Left ventricle myocardium inferior (tissue), 1 donor: ENCODE measurements at regions not wholly inside any gene's neighbourhood (a gene's known extent, or its start where the extent isn't known, plus 50 kb on each side); places are given as distances from the start of the nearest gene placed in this dataset.
"Not testable (repeated sequence)": the region's sequence is repeated elsewhere in the genome, so short reads cannot be mapped to it uniquely, and the experiment has no call there.

Experiments used
- DNase-seq: peaks from one replicate; pipeline ENCODE4 v3.0.0-alpha.2; 2020
- H3K27ac ChIP-seq: fragments of 200-600 bp; replicated peaks from 2 replicates; pipeline ENCODE4 v1.8.0; 2021
- H3K27me3 ChIP-seq: fragments of 200-600 bp; 2 replicates; pipeline ENCODE4 v1.8.0; 2021; ENCODE audit warnings: low read depth
- H3K36me3 ChIP-seq: fragments of 200-600 bp; 2 replicates; pipeline ENCODE4 v1.8.0; 2021
- H3K4me1 ChIP-seq: fragments of 200-600 bp; 2 replicates; pipeline ENCODE4 v1.8.0; 2021
- H3K4me3 ChIP-seq: fragments of 200-600 bp; 2 replicates; pipeline ENCODE4 v1.8.0; 2021; ENCODE audit warnings: mild to moderate bottlenecking, moderate library complexity
- H3K9me3 ChIP-seq: fragments of 200-600 bp; replicated peaks from 2 replicates; pipeline ENCODE4 v1.8.0; 2021
- intact Hi-C: fragments of 100-400 bp; cut with micrococcal nuclease; formaldehyde crosslinking; loops from one replicate; pipeline ENCODE4 v1.11.0; 2022
- TF ChIP-seq, protein P1 (sequence below): fragments of 200-600 bp; IDR thresholded peaks from 2 replicates; pipeline ENCODE4 v1.8.0; 2021; ENCODE audit warnings: antibody characterized with exemption, mild to moderate bottlenecking, borderline replicate concordance
- donor health status: DM: no; HTN: yes; CAD: no; lungs with severe emphysema.

DNA sequence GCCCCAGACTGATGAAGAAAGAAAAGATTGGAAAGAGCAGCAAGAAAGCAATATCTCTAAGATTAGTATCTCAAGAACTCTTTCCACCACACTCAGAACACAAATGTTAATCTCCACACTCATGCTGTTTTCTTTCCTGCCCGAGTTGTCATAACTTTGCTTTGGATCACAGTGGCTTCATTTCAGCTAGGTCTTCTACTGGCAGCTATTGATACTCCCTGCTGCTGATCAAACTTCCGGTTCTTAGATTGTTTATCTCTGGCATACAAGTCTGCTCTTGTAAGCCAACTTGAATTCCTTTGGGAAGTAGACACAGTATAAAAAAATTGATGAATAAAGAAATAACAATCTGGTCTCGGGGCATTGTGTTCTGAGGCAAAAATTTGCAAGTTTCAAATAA lies 77.7 kb upstream of the SPEF2 start:
- no peak overlapping the region for H3K4me3 ChIP-seq
- no peak for DNase-seq
- TF ChIP-seq, protein P1, sequence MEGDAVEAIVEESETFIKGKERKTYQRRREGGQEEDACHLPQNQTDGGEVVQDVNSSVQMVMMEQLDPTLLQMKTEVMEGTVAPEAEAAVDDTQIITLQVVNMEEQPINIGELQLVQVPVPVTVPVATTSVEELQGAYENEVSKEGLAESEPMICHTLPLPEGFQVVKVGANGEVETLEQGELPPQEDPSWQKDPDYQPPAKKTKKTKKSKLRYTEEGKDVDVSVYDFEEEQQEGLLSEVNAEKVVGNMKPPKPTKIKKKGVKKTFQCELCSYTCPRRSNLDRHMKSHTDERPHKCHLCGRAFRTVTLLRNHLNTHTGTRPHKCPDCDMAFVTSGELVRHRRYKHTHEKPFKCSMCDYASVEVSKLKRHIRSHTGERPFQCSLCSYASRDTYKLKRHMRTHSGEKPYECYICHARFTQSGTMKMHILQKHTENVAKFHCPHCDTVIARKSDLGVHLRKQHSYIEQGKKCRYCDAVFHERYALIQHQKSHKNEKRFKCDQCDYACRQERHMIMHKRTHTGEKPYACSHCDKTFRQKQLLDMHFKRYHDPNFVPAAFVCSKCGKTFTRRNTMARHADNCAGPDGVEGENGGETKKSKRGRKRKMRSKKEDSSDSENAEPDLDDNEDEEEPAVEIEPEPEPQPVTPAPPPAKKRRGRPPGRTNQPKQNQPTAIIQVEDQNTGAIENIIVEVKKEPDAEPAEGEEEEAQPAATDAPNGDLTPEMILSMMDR: no peak
- H3K36me3 ChIP-seq: no peaks in the 10 kb centered on the region
- H3K27ac ChIP-seq: no peak overlapping the region
- intact Hi-C loops: no loop called here
- H3K9me3 ChIP-seq: peaks cover 22% of the 10 kb centered on the region
- no peaks in the 10 kb centered on the region for H3K4me1 ChIP-seq
- H3K27me3 ChIP-seq: no peaks in the 10 kb centered on the region

DNA sequence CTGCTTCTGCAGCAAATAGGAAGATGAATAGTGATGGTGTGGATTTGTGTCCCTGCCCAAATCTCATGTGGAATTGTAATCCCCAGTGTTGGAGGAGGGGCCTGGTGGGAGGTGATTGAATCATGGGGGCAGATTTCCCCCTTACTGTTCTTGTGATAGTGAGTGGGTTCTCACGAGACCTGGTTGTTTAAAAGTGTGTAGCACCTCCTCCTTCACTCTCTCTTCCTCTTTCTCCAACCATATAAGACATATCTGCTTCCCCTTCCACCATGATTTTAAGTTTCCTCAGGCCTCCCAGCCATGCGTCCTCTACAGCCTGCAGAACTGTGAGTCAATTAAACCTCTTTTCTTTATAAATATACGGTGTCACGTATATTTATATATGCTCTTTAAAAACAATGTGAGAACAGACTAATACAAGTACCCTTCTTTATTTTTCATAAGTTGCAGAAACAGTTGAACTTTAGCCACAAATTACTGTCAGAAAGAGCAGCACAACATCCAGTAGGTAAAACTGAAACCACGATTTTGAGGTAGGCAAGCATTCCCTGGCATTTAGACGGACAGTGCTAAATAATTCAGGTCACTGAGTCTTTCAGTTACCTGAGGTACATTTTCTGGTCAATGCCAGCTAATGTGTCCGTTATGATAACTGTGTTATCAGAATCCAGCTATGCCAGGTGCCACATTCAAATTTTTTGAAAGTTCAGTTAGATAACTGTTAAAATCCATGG lies 79.3 kb upstream of the SPEF2 start:
- H3K27me3 ChIP-seq: no peaks in the 10 kb centered on the region
- no peaks in the 10 kb centered on the region for H3K36me3 ChIP-seq
- TF ChIP-seq, protein P1: no peak
- no peak overlapping the region for H3K4me3 ChIP-seq
- no peak for DNase-seq
- H3K9me3 ChIP-seq: peaks cover 22% of the 10 kb centered on the region
- H3K4me1 ChIP-seq: no peaks in the 10 kb centered on the region
- intact Hi-C loops: no loop called here
- H3K27ac ChIP-seq: no peak overlapping the region

DNA sequence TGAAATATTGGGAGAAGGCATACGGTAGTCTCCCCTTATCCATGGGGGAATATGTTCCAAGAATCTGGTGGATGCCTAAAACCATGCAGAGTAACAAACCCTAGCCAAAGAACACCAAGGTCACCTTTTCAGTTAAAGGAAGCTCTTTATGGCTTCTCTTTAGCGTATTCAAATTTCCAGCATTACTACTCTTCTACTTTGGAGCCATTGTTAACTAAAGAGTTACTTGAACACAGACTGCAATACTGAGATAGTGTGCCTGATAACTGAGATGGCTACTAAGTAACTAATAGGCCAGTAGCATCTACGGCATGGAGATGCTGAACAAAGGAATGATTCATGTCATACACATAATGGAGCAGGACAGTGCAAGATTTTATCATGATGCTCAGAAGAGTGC lies 84.5 kb upstream of the SPEF2 start:
- DNase-seq: no peak
- intact Hi-C loops: no loop called here
- H3K4me1 ChIP-seq: no peaks in the 10 kb centered on the region
- H3K4me3 ChIP-seq: no peak overlapping the region
- no peaks in the 10 kb centered on the region for H3K36me3 ChIP-seq
- no peaks in the 10 kb centered on the region for H3K27me3 ChIP-seq
- TF ChIP-seq, protein P1: no peak
- no peak overlapping the region for H3K27ac ChIP-seq
- peaks cover 12% of the 10 kb centered on the region for H3K9me3 ChIP-seq

DNA sequence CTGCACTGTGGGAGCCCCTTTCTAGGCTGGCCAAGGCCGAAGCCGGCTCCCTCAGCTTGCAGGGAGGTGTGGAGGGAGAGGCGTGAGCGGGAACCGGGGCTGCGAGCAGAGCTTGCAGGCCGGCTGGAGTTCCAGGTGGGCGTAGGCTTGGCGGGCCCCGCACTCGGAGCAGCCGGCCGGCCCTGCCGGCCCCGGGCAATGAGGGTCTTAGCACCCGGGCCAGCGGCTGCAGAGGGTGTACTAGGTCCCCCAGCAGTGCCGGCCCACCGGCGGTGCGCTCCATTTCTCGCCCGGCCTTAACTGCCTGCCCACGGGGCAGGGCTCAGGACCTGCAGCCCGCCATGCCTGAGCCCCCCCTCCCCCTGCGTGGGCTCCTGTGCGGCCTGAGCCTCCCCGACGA lies 86.1 kb upstream of the SPEF2 start:
- H3K27ac ChIP-seq, intact Hi-C loops, H3K36me3 ChIP-seq, H3K9me3 ChIP-seq, H3K27me3 ChIP-seq, DNase-seq, H3K4me1 ChIP-seq, H3K4me3 ChIP-seq: not testable (repeated sequence)

DNA sequence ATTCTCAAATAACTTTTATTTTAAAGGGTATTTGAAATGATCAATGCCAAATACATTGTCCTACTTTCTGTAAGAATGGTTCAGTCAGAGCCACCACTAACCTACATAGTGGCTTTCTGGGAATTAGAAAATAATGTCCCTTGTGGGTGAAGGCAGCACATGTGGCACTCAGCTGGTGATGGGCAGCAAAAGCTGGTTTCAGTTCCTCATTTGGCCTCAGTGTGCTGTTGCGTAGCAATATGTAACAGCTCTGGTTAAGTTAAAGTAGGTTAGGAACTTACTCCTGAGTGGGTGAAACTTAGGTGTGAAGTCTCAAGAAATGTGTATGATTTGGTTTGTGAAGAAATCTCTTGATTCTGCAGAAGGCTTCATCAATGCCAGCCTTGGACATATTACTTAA lies 99.6 kb upstream of the SPEF2 start:
- Histone ChIP-seq H3K36me3 (no peaks in the 10 kb centered on the region), H3K4me3 (no peak overlapping the region), H3K4me1 (no peaks in the 10 kb centered on the region), H3K27me3 (no peaks in the 10 kb centered on the region), H3K9me3 (peaks cover 14% of the 10 kb centered on the region), H3K27ac (no peak overlapping the region)
- TF ChIP-seq, protein P1: no peak
- no peak for DNase-seq
- intact Hi-C loops: no loop called here

DNA sequence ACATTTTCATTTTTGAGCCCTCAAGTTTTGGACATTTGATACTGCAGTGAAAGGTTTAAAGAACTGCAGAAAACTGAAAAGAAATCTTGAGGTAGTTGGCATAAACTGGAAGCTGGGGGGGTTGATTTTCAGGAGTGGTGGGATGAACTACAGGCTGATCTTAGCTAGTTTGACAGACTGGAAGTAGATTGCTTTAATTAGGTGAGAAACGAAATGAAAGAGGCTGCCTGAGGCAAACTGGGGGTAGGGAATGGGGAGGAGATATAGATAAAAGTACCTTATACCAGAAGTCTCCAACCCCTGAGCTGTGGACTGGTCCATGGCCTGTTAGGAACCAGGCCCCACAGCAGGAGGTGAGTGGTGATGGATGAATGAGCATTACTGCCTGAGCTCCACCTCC lies 101.4 kb upstream of the SPEF2 start:
- peaks cover 21% of the 10 kb centered on the region for H3K9me3 ChIP-seq
- DNase-seq: no peak
- H3K27ac ChIP-seq: no peak overlapping the region
- H3K4me3 ChIP-seq: no peak overlapping the region
- TF ChIP-seq, protein P1: no peak
- no peaks in the 10 kb centered on the region for H3K4me1 ChIP-seq
- H3K36me3 ChIP-seq: no peaks in the 10 kb centered on the region
- no peaks in the 10 kb centered on the region for H3K27me3 ChIP-seq
- intact Hi-C loops: no loop called here
